Ishikawa (cell line): ENCODE measurements at regions not wholly inside any gene's neighbourhood (a gene's known extent, or its start where the extent isn't known, plus 50 kb on each side); places are given as distances from the start of the nearest gene placed in this dataset.

Experiments
- CEBPB ChIP-seq: IDR thresholded peaks from 2 replicates; pipeline ENCODE4 v1.6.1; 2012
- CREB1 ChIP-seq: IDR thresholded peaks from 2 replicates; pipeline ENCODE4 v1.6.1; 2012; ENCODE audit warnings: low read depth
- EGR1 ChIP-seq: IDR thresholded peaks from 2 replicates; pipeline ENCODE4 v1.6.1; 2012
- EP300 ChIP-seq: IDR thresholded peaks from 2 replicates; pipeline ENCODE4 v1.6.1; 2012; ENCODE audit warnings: borderline replicate concordance
- FOXM1 ChIP-seq: IDR thresholded peaks from 2 replicates; pipeline ENCODE4 v1.6.1; 2012; ENCODE audit warnings: low read depth, borderline replicate concordance
- MAX ChIP-seq: IDR thresholded peaks from 2 replicates; pipeline ENCODE4 v1.6.1; 2012
- NFIC ChIP-seq: IDR thresholded peaks from 2 replicates; pipeline ENCODE4 v1.6.1; 2012
- RAD21 ChIP-seq: IDR thresholded peaks from 2 replicates; pipeline ENCODE4 v1.6.1; 2012; ENCODE audit warnings: low read depth
- TAF1 ChIP-seq: IDR thresholded peaks from 2 replicates; pipeline ENCODE4 v1.6.1; 2012; ENCODE audit warnings: low read depth, mild to moderate bottlenecking
- TCF12 ChIP-seq: IDR thresholded peaks from 2 replicates; pipeline ENCODE4 v1.6.1; 2012; ENCODE audit warnings: low read depth
- TEAD4 ChIP-seq: IDR thresholded peaks from 2 replicates; pipeline ENCODE4 v1.6.1; 2012
- YY1 ChIP-seq: IDR thresholded peaks from 2 replicates; pipeline ENCODE4 v1.6.1; 2012; ENCODE audit warnings: low read depth
- ZBTB7A ChIP-seq: IDR thresholded peaks from 2 replicates; pipeline ENCODE4 v1.6.1; 2012; ENCODE audit warnings: low read depth
- TF ChIP-seq, protein P1 (sequence below): IDR thresholded peaks from 2 replicates; pipeline ENCODE4 v1.6.1; 2012
- TF ChIP-seq, protein P2 (sequence below): IDR thresholded peaks from 2 replicates; pipeline ENCODE4 v1.6.1; 2012; ENCODE audit warnings: low read depth, mild to moderate bottlenecking

DNA sequence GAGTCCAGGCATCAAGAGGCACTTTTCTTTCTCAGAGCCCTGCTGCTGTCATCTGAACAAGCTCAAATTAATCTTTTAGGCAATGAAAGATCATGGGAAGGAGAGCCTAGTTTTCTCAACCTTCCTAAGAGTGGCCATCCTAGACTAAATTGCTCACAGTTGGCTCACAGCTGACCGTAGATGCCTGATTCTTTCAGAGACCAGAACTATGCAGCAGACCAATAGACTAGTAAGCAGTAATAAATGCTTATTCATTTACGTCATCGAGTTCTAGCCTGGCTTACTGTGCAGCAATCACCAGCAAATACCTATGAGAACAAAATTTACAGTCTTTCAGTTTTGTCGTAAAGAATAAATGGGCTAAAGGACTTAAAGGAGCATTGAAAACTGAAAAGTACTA lies 602.9 kb upstream of the GHITM start:
- TF ChIP-seq RAD21 (no peak), CEBPB (no peak), EP300 (no peak), EGR1 (no peak), YY1 (no peak), FOXM1 (no peak), TEAD4 (no peak), ZBTB7A (no peak), NFIC (no peak), TAF1 (no peak), TCF12 (no peak)
- TF ChIP-seq, protein P1, sequence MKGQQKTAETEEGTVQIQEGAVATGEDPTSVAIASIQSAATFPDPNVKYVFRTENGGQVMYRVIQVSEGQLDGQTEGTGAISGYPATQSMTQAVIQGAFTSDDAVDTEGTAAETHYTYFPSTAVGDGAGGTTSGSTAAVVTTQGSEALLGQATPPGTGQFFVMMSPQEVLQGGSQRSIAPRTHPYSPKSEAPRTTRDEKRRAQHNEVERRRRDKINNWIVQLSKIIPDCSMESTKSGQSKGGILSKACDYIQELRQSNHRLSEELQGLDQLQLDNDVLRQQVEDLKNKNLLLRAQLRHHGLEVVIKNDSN: no peak
- TF ChIP-seq, protein P2, sequence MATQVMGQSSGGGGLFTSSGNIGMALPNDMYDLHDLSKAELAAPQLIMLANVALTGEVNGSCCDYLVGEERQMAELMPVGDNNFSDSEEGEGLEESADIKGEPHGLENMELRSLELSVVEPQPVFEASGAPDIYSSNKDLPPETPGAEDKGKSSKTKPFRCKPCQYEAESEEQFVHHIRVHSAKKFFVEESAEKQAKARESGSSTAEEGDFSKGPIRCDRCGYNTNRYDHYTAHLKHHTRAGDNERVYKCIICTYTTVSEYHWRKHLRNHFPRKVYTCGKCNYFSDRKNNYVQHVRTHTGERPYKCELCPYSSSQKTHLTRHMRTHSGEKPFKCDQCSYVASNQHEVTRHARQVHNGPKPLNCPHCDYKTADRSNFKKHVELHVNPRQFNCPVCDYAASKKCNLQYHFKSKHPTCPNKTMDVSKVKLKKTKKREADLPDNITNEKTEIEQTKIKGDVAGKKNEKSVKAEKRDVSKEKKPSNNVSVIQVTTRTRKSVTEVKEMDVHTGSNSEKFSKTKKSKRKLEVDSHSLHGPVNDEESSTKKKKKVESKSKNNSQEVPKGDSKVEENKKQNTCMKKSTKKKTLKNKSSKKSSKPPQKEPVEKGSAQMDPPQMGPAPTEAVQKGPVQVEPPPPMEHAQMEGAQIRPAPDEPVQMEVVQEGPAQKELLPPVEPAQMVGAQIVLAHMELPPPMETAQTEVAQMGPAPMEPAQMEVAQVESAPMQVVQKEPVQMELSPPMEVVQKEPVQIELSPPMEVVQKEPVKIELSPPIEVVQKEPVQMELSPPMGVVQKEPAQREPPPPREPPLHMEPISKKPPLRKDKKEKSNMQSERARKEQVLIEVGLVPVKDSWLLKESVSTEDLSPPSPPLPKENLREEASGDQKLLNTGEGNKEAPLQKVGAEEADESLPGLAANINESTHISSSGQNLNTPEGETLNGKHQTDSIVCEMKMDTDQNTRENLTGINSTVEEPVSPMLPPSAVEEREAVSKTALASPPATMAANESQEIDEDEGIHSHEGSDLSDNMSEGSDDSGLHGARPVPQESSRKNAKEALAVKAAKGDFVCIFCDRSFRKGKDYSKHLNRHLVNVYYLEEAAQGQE: no peak

DNA sequence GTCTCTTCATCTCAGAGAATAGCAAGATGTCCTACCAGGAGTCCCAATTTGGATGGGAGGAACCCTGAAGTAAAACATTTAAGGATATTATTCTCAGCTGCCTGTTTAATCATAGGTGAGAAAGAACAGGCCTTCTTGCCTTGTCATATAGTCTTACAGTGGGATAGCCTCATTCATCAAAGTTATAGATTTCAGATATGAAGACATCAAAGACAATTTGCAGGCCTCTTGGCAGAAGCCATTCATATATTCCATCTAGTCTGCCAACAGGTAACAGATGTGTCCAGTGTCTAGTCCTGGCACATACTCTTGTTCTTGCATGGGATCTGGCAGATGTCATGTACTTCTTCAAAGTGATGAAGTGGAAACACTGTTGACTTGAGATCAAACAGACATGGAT lies 601.3 kb upstream of the GHITM start:
- no peak for TF ChIP-seq CEBPB
- TF ChIP-seq, protein P1: no peak
- no peak for TF ChIP-seq EGR1
- TF ChIP-seq MAX: no peak
- no peak for TF ChIP-seq FOXM1
- TF ChIP-seq ZBTB7A: no peak
- TF ChIP-seq, protein P2: no peak
- TF ChIP-seq EP300: no peak
- no peak for TF ChIP-seq TCF12
- no peak for TF ChIP-seq TAF1
- TF ChIP-seq CREB1: no peak
- TF ChIP-seq RAD21: no peak
- no peak for TF ChIP-seq NFIC
- no peak for TF ChIP-seq TEAD4

DNA sequence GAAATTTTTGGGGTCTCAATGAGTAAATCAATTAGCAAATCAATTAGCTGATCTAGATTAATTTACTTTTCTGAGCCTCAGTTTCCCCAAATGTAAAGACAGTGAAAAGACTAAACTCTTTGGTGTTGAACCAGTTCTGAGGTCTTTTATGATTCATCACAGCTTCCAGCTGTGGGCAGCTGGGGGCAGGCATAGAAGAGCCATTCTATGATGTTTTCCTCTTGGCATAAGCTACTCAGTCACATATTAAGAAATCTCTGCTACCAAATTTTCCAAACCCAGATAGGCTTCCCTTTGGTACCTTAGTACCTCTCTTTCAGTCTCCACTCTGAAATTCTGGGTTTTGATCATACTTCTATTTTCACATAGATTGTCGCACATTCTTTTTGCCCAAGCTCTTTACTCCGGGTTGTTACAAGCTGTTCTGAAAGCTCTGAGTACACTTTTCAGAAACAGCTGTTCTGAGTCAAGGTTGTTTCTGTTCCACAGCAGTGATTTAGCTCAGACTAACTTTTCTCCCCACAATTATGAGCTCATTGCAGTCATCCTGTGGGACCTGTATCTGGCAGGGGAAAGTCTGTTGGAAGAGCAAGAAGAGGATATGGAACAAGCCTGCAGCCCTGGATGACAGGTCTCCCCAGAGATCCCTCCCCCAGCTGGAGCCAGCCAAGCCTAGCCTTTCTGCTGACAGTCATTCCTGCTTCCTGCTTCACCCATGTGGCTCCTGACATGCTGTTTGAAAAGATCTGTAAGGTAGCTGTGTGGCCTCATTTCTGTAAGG lies 599.6 kb upstream of the GHITM start:
- no peak for TF ChIP-seq TCF12
- no peak for TF ChIP-seq ZBTB7A
- no peak for TF ChIP-seq EP300
- no peak for TF ChIP-seq TEAD4
- TF ChIP-seq, protein P2: no peak
- TF ChIP-seq TAF1: no peak
- TF ChIP-seq CREB1: no peak
- TF ChIP-seq YY1: no peak
- TF ChIP-seq FOXM1: no peak
- TF ChIP-seq CEBPB: no peak
- TF ChIP-seq EGR1: no peak
- TF ChIP-seq NFIC: no peak
- TF ChIP-seq, protein P1: no peak
- TF ChIP-seq RAD21: no peak
- TF ChIP-seq MAX: no peak

GRCh38 chr10:83541046-83541445 lies 598.3 kb upstream of the GHITM start:
- TF ChIP-seq NFIC (no peak), TAF1 (no peak), EP300 (no peak), ZBTB7A (no peak), RAD21 (no peak)
- TF ChIP-seq, protein P1: no peak
